OCI-LY1 (cell line): ENCODE measurements at regions not wholly inside any gene's neighbourhood (a gene's known extent, or its start where the extent isn't known, plus 50 kb on each side); places are given as distances from the start of the nearest gene placed in this dataset.

Experiments
- EZH2 ChIP-seq: fragments of 200-600 bp; sonication (generic), shearing (Covaris generic); IDR thresholded peaks from 2 replicates; pipeline ENCODE4 v1.8.0; 2017; ENCODE audit warnings: borderline replicate concordance, mixed run types, mild to moderate bottlenecking, antibody characterized with exemption, low read length, moderate library complexity, mixed read lengths
- TF ChIP-seq, protein P1 (sequence below): fragments of 200-600 bp; sonication (generic), shearing (Covaris generic); IDR thresholded peaks from 2 replicates; pipeline ENCODE4 v1.5.1; 2017; ENCODE audit warnings: mild to moderate bottlenecking, antibody characterized with exemption, low read length, moderate library complexity, mixed read lengths

DNA sequence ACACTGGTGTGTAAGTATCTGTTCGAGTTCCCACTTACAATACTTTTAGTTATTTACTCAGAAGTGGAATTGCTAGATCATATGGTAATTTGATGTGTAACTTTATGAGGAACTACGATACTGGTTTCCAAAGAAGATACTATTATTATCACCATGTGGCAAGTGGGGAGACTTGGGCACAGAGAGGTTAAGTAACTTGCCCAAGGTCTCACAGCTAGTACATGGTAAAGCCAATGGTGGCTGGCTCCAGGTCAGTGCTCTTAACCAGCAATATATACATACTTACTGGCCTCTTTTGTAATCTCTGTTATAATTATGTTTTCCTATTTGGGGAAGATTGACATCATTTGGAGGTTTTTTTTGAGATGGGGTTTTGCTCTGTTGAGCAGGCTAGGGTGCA is 138.9 kb upstream of the HNRNPU start:
- TF ChIP-seq, protein P1, sequence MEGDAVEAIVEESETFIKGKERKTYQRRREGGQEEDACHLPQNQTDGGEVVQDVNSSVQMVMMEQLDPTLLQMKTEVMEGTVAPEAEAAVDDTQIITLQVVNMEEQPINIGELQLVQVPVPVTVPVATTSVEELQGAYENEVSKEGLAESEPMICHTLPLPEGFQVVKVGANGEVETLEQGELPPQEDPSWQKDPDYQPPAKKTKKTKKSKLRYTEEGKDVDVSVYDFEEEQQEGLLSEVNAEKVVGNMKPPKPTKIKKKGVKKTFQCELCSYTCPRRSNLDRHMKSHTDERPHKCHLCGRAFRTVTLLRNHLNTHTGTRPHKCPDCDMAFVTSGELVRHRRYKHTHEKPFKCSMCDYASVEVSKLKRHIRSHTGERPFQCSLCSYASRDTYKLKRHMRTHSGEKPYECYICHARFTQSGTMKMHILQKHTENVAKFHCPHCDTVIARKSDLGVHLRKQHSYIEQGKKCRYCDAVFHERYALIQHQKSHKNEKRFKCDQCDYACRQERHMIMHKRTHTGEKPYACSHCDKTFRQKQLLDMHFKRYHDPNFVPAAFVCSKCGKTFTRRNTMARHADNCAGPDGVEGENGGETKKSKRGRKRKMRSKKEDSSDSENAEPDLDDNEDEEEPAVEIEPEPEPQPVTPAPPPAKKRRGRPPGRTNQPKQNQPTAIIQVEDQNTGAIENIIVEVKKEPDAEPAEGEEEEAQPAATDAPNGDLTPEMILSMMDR = no peak
- no peak for TF ChIP-seq EZH2
